ENCODE measurements at regions not wholly inside any gene's neighbourhood (a gene's known extent, or its start where the extent isn't known, plus 50 kb on each side); places are given as distances from the start of the nearest gene placed in this dataset.

DNA sequence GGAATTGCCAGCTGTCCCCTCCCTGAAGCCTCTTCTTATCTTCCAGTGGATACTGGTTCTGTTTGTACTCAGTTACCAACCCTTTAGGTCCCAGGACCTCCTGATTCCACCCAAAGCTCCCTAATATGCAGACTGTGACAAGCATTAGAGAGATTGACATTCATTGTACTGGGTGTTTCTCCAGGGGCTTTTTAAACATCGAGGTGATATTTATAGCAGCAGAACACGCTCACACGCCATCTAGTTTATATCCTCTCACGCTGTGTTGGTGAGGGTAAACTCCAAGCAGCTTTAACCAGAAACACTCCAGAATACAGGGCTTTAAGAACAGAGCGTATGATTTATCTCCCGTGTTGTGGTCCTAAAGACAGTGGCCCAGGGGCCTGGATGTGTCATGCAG, 238.4 kb downstream of the IRF8 start:
- Histone ChIP-seq H3K4me1 (ENCODE audit: insufficient read depth) (no peaks in the 10 kb centered on the region), H3K36me3 (ENCODE audit: insufficient read depth) (no peaks in the 10 kb centered on the region), H3K27ac (ENCODE audit: low read depth) (no peak overlapping the region), H3K4me3 (ENCODE audit: low read depth, low read length) (no peak overlapping the region)
- WGBS: 41% methylated on average over 6 of the region's 6 CpGs
- DNase-seq (ENCODE audit: extremely low spot score): no peak

DNA sequence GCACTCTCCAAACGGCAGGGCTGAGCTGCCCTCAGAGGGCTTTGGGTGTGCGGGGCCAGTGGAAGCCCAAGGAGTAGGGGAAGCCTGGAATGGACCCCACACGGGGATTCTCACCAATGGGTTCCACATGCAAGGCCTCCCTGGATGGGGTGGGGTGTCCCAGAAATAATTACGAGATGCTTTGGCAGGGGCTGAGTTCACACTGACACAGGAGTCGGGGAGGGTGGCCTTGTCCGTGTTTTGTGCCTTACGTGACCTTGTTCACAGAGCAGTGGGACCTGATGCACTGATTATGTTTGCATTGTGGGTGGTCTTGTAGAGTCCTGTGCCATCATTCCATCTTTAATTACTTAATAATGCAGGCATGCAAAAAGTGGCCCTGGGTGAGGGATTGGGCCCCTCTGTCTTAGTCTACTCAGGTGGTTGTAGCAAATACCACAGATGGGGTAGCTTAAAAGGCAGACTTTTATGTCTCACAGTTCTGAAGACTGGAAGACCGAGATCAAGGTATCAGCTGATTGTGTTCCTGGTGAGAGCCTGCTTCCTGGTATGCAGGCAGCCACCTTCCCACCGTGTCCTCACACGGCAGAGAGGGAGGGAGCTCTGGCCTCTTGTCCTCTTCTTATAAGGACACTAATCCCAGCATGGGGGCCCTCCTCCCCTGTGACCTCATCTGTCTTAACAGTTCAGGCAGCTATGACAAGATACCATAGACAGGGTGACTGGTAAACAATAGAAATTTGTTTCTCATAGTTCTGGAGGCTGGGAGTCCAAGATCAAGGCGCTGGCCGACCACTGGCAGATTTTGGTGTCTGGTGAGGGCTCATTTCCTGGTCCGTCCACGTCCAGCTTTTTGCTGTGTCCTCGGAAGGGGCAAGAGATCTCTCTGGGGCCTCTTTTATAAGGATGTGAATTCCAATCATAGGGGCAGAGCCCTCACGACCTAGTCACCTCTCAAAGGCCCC, 239.4 kb downstream of the IRF8 start:
- WGBS: 80% methylated on average over 16 of the region's 16 CpGs
- Histone ChIP-seq H3K36me3 (ENCODE audit: insufficient read depth) (no peaks in the 10 kb centered on the region), H3K4me3 (ENCODE audit: low read depth, low read length) (no peak overlapping the region), H3K4me1 (ENCODE audit: insufficient read depth) (no peaks in the 10 kb centered on the region), H3K27ac (ENCODE audit: low read depth) (no peak overlapping the region)
- DNase-seq (ENCODE audit: extremely low spot score): no peak

DNA sequence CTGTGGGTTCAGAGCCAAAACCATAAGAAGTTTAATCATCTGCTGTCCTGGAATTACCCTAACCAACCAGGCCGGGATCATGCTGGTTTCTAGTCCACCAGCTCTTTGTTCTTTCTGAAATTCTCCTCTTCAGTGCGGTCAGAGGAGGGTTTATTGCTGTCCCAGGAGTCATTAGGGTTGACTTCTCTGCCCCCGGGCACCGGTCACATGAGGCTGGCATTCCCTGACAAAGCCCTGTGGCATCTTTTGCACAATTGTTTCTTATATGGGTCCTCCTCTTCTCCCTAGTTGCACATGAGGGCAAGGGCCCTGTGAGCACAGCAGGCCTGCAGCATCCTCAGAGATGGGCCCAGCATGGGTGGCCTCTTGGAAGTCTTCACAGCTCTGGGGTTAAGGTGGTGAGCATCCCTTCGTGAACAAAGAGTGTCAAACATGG, 243.9 kb downstream of the IRF8 start:
- H3K36me3 ChIP-seq (ENCODE audit: insufficient read depth): no peaks in the 10 kb centered on the region
- 75% methylated on average over 5 of the region's 5 CpGs for WGBS
- no peaks in the 10 kb centered on the region for H3K4me1 ChIP-seq (ENCODE audit: insufficient read depth)
- peak overlapping the region; percentile 39 for H3K27ac ChIP-seq (ENCODE audit: low read depth)
- no peak overlapping the region for H3K4me3 ChIP-seq (ENCODE audit: low read depth, low read length)
- no peak for DNase-seq (ENCODE audit: extremely low spot score)

DNA sequence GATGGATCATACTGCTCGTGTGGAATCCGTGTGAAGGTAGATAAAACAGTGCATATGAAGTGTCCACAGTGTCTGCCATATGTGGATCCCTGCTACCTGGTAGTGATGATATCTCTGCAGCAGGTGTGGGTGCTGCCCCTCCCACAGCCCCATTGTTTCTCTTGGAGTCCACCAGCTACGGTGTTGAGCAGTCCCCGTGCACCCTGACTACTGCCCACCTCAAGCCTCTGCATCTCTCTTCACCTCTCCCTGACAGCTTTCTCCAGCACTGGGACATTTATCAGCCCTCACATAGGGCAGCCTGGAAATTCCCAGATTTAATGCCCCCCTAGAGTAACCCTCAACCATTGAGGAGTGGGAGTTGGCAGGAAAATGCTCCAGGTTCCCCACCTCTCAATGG, 244.7 kb downstream of the IRF8 start:
- no peaks in the 10 kb centered on the region for H3K4me1 ChIP-seq (ENCODE audit: insufficient read depth)
- H3K36me3 ChIP-seq (ENCODE audit: insufficient read depth): no peaks in the 10 kb centered on the region
- H3K27ac ChIP-seq (ENCODE audit: low read depth): no peak overlapping the region
- no peak for DNase-seq (ENCODE audit: extremely low spot score)
- no peak overlapping the region for H3K4me3 ChIP-seq (ENCODE audit: low read depth, low read length)
- 95% methylated on average over 4 of the region's 4 CpGs for WGBS

DNA sequence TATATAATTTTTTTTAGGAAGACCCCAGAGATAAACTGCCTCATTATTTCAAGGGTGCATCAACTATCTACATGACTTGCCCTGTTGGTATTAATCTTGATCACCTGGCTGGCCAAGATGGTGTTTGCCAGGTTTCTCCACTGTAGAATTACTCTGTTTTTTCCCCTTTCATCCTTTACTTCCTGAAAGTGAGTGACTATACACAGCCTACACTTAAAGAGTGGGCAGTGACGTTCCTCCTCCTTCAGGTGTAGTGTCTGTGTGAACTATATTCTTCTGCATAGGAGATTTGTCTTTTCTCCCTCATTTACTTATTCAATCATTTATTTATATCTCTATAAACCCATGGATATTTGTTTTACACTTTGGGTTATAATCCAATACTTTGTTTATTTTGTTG, 246.7 kb downstream of the IRF8 start:
- WGBS: 66% methylated on average over 1 of the region's 1 CpG
- no peak for DNase-seq (ENCODE audit: extremely low spot score)
- Histone ChIP-seq H3K36me3 (ENCODE audit: insufficient read depth) (no peaks in the 10 kb centered on the region), H3K27ac (ENCODE audit: low read depth) (no peak overlapping the region), H3K4me1 (ENCODE audit: insufficient read depth) (no peaks in the 10 kb centered on the region), H3K4me3 (ENCODE audit: low read depth, low read length) (no peak overlapping the region)

DNA sequence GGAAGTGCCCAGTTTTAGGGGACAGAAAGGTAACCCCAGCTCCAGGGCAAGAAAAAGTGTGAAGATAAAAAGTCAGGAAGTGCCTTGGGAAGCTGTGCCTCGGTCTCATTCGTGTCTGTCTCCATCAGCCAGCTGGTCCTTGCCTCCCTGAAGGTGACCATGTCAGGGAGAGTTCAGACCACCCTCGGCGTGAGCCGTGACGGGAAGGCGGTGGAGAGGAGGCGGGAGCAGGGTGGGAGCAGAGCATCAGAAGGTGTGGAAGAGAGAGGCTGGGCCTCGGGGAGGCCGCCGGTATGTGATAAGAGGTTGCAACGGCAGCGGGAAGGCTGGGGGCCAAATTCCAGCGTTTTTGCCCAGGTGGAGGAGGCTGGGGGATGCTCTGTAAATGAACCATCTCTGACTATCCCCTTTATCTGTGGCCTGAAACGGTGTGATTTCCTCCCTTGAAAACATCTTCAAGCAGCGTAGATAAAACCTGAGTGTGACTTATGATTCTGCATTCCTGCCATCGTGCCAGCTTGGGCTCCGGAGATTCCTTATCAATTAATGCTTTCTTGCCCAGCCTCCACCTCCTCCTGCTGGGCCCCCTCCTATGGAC, 251.8 kb downstream of the IRF8 start:
- H3K4me3 ChIP-seq (ENCODE audit: low read depth, low read length): no peak overlapping the region
- peak overlapping the region; percentile 64 for H3K27ac ChIP-seq (ENCODE audit: low read depth)
- WGBS: 40% methylated on average over 18 of the region's 18 CpGs
- no peak for DNase-seq (ENCODE audit: extremely low spot score)
- no peaks in the 10 kb centered on the region for H3K36me3 ChIP-seq (ENCODE audit: insufficient read depth)
- no peaks in the 10 kb centered on the region for H3K4me1 ChIP-seq (ENCODE audit: insufficient read depth)

DNA sequence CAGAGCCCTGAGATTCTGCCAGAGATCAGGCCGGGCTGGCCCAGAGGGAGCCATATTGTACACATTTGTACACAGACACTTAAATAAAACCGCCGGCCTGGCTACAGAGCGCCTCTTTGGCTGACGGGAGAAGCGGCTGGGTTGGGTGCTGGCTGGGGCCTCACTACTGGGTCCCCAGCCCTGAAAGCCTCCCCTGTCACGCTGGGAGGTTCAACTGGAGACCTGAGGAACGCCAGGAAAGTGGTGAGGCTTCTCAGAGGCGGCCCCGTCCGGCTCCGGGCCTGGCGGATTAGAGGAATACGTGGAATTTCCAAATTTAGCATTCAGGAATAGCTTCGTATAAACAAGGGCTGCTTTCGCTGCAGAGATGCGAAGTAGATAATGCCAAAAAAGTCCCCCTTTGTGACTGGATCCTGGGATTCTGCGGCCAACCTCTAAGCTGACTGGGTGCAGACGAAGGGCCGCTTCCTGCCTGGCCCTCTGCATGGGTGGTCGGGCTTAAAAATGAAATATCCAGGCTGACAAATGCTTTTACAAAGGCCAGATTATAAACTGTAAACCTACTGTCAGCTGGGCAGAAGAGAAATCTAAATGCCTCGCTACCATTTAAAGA, 252.4 kb downstream of the IRF8 start:
- Histone ChIP-seq H3K36me3 (ENCODE audit: insufficient read depth) (no peaks in the 10 kb centered on the region), H3K27ac (ENCODE audit: low read depth) (peak overlapping the region; percentile 64), H3K4me1 (ENCODE audit: insufficient read depth) (no peaks in the 10 kb centered on the region), H3K4me3 (ENCODE audit: low read depth, low read length) (no peak overlapping the region)
- no peak for DNase-seq (ENCODE audit: extremely low spot score)
- 31% methylated on average over 22 of the region's 22 CpGs for WGBS

DNA sequence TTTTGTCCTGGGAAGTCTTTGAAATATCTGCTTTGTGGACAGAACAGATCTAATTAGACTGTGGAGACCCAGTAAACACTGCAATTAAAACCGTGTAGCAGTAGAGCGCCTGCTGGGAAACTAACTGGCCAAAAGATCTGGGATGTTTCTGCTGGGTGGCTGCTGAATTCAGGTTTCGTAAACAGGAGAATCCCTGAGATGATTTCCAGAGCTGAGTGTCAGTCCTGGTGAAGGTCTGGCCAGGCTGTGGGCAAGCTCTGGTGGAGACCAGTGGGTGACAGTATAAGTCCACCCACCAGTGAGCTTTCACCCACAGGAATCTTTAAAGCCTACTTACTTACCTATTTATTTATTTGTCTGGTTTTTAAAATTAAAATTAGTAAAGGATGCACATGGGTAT, 257.2 kb downstream of the IRF8 start:
- no peak for DNase-seq (ENCODE audit: extremely low spot score)
- Histone ChIP-seq H3K4me3 (ENCODE audit: low read depth, low read length) (no peak overlapping the region), H3K27ac (ENCODE audit: low read depth) (no peak overlapping the region), H3K4me1 (ENCODE audit: insufficient read depth) (no peaks in the 10 kb centered on the region), H3K36me3 (ENCODE audit: insufficient read depth) (no peaks in the 10 kb centered on the region)
- 39% methylated on average over 3 of the region's 3 CpGs for WGBS

DNA sequence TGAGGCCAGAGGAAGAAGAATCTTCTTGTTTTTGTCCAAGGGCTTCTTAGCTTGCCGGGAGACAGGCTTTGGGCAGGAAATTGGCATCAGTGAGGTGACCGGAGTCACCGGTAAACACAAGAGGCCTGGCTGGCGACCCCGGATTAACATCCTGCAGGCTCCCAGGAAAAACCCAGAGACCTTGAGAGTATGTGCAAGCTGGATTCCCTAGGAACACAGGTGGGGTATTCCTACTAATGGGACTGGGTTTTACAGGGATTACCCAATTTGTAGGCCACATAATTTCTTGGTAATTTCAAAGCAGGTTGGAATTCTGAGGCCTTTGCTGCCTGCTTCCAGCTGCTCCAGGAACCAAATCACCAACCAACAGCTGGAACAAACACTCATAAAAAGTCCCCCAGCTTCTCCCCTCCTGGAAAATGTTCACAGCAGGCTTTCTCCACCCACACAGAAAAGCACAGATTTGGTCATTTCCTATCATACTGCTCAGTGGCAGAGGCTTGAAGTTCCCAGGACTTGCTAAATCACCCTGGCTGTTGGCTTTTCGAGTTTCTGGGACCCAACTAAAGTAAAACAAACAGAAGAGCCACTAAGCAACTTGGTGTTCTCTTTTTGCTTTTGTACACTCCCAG, 258.8 kb downstream of the IRF8 start:
- Histone ChIP-seq H3K4me1 (ENCODE audit: insufficient read depth) (no peaks in the 10 kb centered on the region), H3K27ac (ENCODE audit: low read depth) (no peak overlapping the region), H3K36me3 (ENCODE audit: insufficient read depth) (no peaks in the 10 kb centered on the region), H3K4me3 (ENCODE audit: low read depth, low read length) (no peak overlapping the region)
- WGBS: 33% methylated on average over 6 of the region's 6 CpGs
- DNase-seq (ENCODE audit: extremely low spot score): no peak

DNA sequence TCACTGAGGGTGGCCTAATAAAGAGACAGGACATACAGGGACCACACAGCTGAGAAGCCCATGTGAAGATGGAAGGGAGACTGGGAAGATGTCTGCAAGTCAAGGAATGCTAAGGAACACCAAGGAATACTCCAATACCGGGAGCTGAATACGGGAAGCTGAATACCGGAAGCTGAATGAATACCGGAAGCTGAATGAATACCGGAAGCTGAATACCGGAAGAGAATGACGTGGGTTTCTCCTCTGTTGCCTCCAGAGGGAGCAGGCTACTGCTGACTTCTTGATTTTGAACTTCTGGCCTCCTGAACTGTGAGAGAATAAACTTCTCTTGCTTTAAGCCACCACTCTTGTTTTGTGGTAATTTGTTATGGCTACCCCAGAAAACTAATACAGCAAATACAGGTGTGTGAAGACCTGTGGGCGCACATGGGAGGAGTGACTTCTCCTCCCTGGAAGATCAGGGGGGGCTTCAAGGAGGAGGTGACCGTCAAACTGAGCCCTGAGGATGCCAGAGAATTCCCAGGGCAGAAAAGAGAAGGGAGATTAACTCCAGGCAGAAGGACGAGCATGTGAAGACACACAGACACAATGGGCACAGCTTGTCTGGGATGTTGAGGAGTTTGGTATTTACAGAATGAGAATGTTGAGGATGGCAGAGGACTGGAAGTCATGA, 259.9 kb downstream of the IRF8 start:
- Histone ChIP-seq H3K27ac (ENCODE audit: low read depth) (peak overlapping the region; percentile 31), H3K4me1 (ENCODE audit: insufficient read depth) (no peaks in the 10 kb centered on the region), H3K36me3 (ENCODE audit: insufficient read depth) (no peaks in the 10 kb centered on the region), H3K4me3 (ENCODE audit: low read depth, low read length) (no peak overlapping the region)
- DNase-seq (ENCODE audit: extremely low spot score): no peak
- 50% methylated on average over 10 of the region's 10 CpGs for WGBS

DNA sequence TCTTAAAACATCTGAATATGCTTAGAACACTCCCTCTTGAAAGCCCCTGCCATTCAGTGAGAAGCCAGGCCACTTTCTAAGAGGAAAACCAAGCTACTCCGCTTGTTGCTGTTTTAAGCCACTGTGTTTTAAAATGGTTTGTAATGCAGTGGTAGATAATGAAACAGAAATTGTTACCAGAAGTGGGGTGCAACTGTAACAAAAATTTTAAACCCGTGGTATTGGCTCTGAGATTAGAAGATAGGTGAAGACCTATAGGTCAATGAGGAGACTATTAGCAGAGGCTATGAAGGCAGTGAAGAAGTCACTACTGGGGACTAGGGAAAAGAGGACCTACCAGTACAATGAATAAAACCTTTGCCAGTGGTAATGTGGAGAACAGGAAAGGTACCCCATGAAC, 266.5 kb downstream of the IRF8 start:
- Histone ChIP-seq H3K36me3 (ENCODE audit: insufficient read depth) (no peaks in the 10 kb centered on the region), H3K27ac (ENCODE audit: low read depth) (no peak overlapping the region), H3K4me1 (ENCODE audit: insufficient read depth) (no peaks in the 10 kb centered on the region), H3K4me3 (ENCODE audit: low read depth, low read length) (no peak overlapping the region)
- WGBS: 69% methylated on average over 2 of the region's 2 CpGs
- DNase-seq (ENCODE audit: extremely low spot score): no peak

DNA sequence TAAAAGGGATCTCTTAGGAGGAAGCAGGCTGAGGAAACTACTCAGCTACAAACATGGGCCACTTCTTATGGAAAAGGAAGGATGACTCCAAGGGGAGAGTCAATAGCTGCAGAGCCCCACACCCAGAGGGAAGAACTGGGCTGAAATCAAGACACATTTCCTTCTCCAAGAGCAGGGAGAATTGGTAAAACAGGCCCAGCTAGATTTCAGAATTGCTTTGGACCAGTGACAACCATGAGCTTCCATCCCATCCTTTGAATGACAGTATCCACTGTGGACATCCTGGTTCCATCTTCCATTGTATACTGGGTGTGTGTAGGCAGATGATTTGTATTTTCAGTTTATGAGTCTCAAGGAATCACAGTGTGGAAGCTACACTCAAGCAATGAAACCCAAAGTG, 267.5 kb downstream of the IRF8 start:
- no peak overlapping the region for H3K27ac ChIP-seq (ENCODE audit: low read depth)
- H3K4me1 ChIP-seq (ENCODE audit: insufficient read depth): no peaks in the 10 kb centered on the region
- no peaks in the 10 kb centered on the region for H3K36me3 ChIP-seq (ENCODE audit: insufficient read depth)
- no peak overlapping the region for H3K4me3 ChIP-seq (ENCODE audit: low read depth, low read length)
- no peak for DNase-seq (ENCODE audit: extremely low spot score)

DNA sequence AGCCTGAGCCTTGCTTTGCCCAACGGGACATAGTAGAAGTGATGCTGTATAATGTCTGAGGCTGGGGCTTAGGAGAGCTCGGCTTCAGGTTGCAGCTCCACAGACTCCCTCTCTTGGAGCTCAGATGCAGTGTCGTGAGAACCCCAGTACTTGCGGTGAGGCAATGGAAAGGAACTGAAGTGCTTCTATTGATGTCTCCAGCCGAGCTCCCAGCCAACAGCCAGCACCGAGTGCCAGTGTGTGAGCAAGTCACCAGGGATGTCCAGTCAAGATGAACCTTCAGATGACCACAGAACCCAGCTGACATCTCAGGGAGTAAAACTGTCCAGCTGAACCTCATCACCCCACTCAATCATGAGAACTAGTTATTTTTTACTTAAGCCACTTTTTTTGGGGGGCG, 268.1 kb downstream of the IRF8 start:
- WGBS: 78% methylated on average over 7 of the region's 7 CpGs
- Histone ChIP-seq H3K4me1 (ENCODE audit: insufficient read depth) (no peaks in the 10 kb centered on the region), H3K36me3 (ENCODE audit: insufficient read depth) (no peaks in the 10 kb centered on the region), H3K4me3 (ENCODE audit: low read depth, low read length) (no peak overlapping the region), H3K27ac (ENCODE audit: low read depth) (no peak overlapping the region)
- DNase-seq (ENCODE audit: extremely low spot score): no peak
